ENCODE measurements at regions not wholly inside any gene's neighbourhood (a gene's known extent, or its start where the extent isn't known, plus 50 kb on each side); places are given as distances from the start of the nearest gene placed in this dataset.

DNA sequence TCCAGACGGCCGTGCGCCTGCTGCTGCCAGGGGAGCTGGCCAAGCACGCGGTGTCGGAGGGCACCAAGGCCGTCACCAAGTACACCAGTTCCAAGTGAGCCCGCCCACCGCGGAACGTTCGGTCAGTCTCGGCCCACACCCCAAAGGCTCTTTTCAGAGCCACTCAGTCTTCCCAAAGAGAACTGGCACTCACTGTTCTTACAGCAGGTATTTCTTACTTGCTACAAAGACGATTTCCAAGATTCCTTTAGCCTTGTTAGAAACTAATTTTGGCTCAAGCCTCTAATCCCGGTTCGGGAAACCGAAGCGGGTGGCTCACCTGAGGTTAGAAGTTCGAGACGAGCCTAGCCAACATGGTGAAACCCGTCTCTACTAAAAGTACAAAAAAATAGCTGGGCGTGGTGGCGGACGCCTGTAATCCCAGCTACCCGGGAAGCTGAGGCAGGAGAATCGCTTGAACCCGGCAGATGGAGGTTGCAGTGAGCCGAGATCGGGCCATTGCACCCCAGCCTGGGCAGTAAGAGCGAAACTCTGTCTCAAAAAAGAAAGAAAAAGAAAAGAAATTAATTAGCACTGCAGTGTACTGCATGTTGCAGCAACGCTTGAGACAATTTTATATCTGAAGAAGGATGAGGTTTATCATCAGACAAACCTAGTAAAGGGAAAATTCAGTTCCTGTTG is 73.1 kb downstream of the OR2B2 start:
- TF ChIP-seq CTCF (conservative IDR thresholded peaks at IDR 0.05 in 1 of 2, IDR thresholded peaks at IDR 0.05 in 1 of 2; ENCODE audit: extremely low read depth in 1 of 2, insufficient read depth in 1 of 2, low read depth in 1 of 2, low read length in 2 of 2) (no peak), EZH2 (IDR thresholded peaks at IDR 0.05; ENCODE audit: borderline replicate concordance, low read length) (no peak)
